GM23338 (cell line): ENCODE measurements at regions not wholly inside any gene's neighbourhood (a gene's known extent, or its start where the extent isn't known, plus 50 kb on each side); places are given as distances from the start of the nearest gene placed in this dataset.

Experiments used
- CTCF ChIP-seq, 2 experiments: fragments of 200-600 bp in 1 of 2; sonication (generic) in 1 of 2; conservative IDR thresholded peaks; 2 replicates each; pipeline versions ENCODE4 v1.5.1 to v1.6.1; 2016 to 2017; ENCODE audit warnings: antibody characterized with exemption in 2 of 2, low read depth in 2 of 2, mild to moderate bottlenecking in 2 of 2, moderate library complexity in 1 of 2
- EZH2 ChIP-seq: fragments of 200-600 bp; sonication (generic); IDR thresholded peaks from one replicate; pipeline ENCODE4 v1.8.0; 2017; ENCODE audit warnings: antibody characterized with exemption, mild to moderate bottlenecking, low read depth; ENCODE audit not compliant: unreplicated experiment
- EZH2phosphoT487 ChIP-seq: fragments of 200-600 bp; sonication (generic); IDR thresholded peaks from one replicate; pipeline ENCODE4 v1.8.1; 2018; ENCODE audit warnings: antibody characterized with exemption; ENCODE audit not compliant: unreplicated experiment
- JUNB ChIP-seq: IDR thresholded peaks from one replicate; pipeline ENCODE4 v1.6.1; 2016; ENCODE audit warnings: antibody characterized with exemption; ENCODE audit not compliant: unreplicated experiment
- NANOG ChIP-seq: IDR thresholded peaks from 2 replicates; pipeline ENCODE4 v1.6.1; 2016; ENCODE audit warnings: antibody characterized with exemption, borderline replicate concordance
- POLR2AphosphoS5 ChIP-seq: IDR thresholded peaks from 2 replicates; pipeline ENCODE4 v1.6.1; 2016; ENCODE audit warnings: antibody characterized with exemption, low read depth
- REST ChIP-seq: IDR thresholded peaks from one replicate; pipeline ENCODE4 v1.6.1; 2018; ENCODE audit warnings: antibody characterized with exemption; ENCODE audit not compliant: unreplicated experiment
- ZNF462 ChIP-seq: fragments of 250-450 bp; sonication (Bioruptor Pico); IDR thresholded peaks from 2 replicates; pipeline ENCODE4 v1.5.0; 2020; ENCODE audit warnings: mild to moderate bottlenecking, moderate library complexity

GRCh38 chrX:39845233-39845632 is 252.5 kb downstream of the BCOR start:
- no peak for TF ChIP-seq EZH2
- TF ChIP-seq NANOG: no peak
- TF ChIP-seq REST: no peak
- no peak for TF ChIP-seq CTCF (conservative IDR thresholded peaks at IDR 0.05; ENCODE audit: low read depth in 2 of 2)
- no peak for TF ChIP-seq POLR2AphosphoS5
- TF ChIP-seq EZH2phosphoT487: no peak
- no peak for TF ChIP-seq JUNB
- TF ChIP-seq ZNF462 (CRISPR knock-in tag): no peak
